Motor neuron (in vitro differentiated cells): ENCODE measurements at regions not wholly inside any gene's neighbourhood (a gene's known extent, or its start where the extent isn't known, plus 50 kb on each side); places are given as distances from the start of the nearest gene placed in this dataset.

Experiments used
- ATAC-seq, 8 experiments: fragments of 200-7000 bp; cut with Tn5 transposase; replicated peaks in 6 of 8; 2 replicates each; pipeline ENCODE4 v1.8.0; 2021; ENCODE audit warnings: mild to moderate bottlenecking in 8 of 8, moderate library complexity in 8 of 8
- H3K27ac ChIP-seq, 2 donors: fragments of 250-450 bp; sonication (Bioruptor Pico); 2 replicates each; pipeline ENCODE4 v1.9.0; 2021; ENCODE audit warnings: antibody characterized with exemption in 2 of 2, mild to moderate bottlenecking in 2 of 2, moderate library complexity in 1 of 2
- H3K4me1 ChIP-seq, 2 donors: fragments of 250-450 bp; sonication (Bioruptor Pico); replicated peaks in 1 of 2; 2 replicates each; pipeline ENCODE4 v1.6.1; 2021; ENCODE audit warnings: antibody characterized with exemption in 2 of 2, mild to moderate bottlenecking in 2 of 2, moderate library complexity in 1 of 2
- H3K4me3 ChIP-seq, 5 donors: fragments of 250-450 bp; sonication (Bioruptor Pico); 2 replicates each; pipeline ENCODE4 v1.9.0; 2021; ENCODE audit warnings: antibody characterized with exemption in 5 of 5, mild to moderate bottlenecking in 5 of 5, moderate library complexity in 4 of 5
- WGBS, 10 experiments: fragments of 450-650 bp; shearing (Covaris generic); methylation state at CpG; one replicate each; pipeline ENCODE4 v1.0.0; 2022; 5-methylcytosine and 5-hydroxymethylcytosine counted together
- in situ Hi-C, 9 experiments: fragments of 400-800 bp; cut with MboI; loops; one replicate each; pipeline ENCODE4 v1.15.0; 2021; ENCODE audit warnings: low sequenced_read_pairs in 9 of 9, low pct_unique_long_range_greater_than_20kb in 2 of 9; ENCODE audit not compliant: unreplicated experiment in 9 of 9

DNA sequence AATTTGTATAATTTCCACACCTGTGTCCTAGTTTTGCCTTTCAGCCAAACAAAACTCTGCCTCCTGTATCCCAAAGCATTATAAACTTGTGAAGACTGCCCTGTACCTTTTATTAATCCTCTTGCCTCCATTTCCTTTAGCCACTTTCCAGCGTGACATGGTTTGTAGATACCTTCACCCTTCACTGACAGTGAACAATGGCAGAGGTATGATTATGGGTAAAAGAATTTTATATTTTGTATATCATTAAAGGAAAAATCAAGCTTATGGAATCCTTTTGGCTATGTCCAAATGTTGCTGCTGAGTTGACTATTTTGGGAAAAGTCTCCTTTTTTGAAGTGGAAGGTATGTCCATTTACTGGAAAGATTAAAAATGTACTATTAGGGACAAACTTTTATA, 251.7 kb downstream of the HNMT start:
- H3K4me3 ChIP-seq, result no peak overlapping the region
- in situ Hi-C loops, result no loop called here
- H3K27ac ChIP-seq, result no peak overlapping the region
- 17 to 100% (median 100%) methylated on average over 1 of the region's 1 CpG; no CpG with 5 or more reads in 3 of the 10 experiments for WGBS, 10 experiments
- H3K4me1 ChIP-seq, result peaks cover 0 to 9% of the 10 kb centered on the region in 2 donors
- no peak for ATAC-seq

GRCh38 chr2:138217975-138218374, 253.7 kb downstream of the HNMT start:
- ATAC-seq, result peak in 1 of 8 experiments; percentile 14
- Histone ChIP-seq H3K27ac (no peak overlapping the region), H3K4me1 (peaks cover 0 to 9% of the 10 kb centered on the region in 2 donors), H3K4me3 (no peak overlapping the region)
- in situ Hi-C loops, result no loop called here

DNA sequence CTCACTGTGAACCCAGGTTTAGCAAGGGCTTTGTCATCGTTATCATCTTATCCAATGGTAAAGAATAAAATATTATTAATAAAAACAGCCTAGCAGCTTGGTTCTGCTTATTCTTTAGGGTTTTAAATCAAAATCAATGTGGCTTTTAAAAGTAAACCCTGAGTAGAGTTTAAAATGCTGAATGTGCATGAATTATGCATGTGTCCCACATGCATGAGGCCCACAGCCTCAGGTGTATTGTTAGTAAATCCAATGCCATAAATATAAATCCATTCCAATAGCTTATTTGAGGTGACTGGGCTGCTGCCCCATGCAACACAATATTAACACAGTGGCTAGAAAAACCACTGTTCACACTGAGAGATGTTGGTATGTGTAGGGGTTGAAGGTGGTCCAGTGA, 254.1 kb downstream of the HNMT start:
- WGBS, 10 experiments, result 67 to 100% (median 100%) methylated on average over 1 of the region's 1 CpG; no CpG with 5 or more reads in 4 of the 10 experiments
- in situ Hi-C loops, result no loop called here
- no peak overlapping the region for H3K4me3 ChIP-seq
- H3K4me1 ChIP-seq, result peaks cover 0 to 9% of the 10 kb centered on the region in 2 donors
- peak in 4 of 8 experiments; percentile 24 to 71 (median 30) for ATAC-seq
- H3K27ac ChIP-seq, result no peak overlapping the region

- Histone ChIP-seq H3K4me1 (peaks cover 0 to 9% of the 10 kb centered on the region in 2 donors), H3K27ac (no peak overlapping the region), H3K4me3 (no peak overlapping the region)
- WGBS, 10 experiments, result 29 to 94% (median 80%) methylated on average over 1 to 5 of the region's 5 CpGs; no CpG with 5 or more reads in 1 of the 10 experiments
- ATAC-seq, result no peak
- in situ Hi-C loops, result no loop called here
Measured at GRCh38 chr2:138219961-138220360, 255.7 kb downstream of the HNMT start.

- no peak for ATAC-seq
- WGBS, 10 experiments, result 79 to 100% (median 97%) methylated on average over 2 to 4 of the region's 4 CpGs; no CpG with 5 or more reads in 2 of the 10 experiments
- in situ Hi-C loops, result no loop called here
- H3K4me3 ChIP-seq, result no peak overlapping the region
- peaks cover 0 to 9% of the 10 kb centered on the region in 2 donors for H3K4me1 ChIP-seq
- H3K27ac ChIP-seq, result no peak overlapping the region
Measured at GRCh38 chr2:138221358-138221757, 257.1 kb downstream of the HNMT start.

DNA sequence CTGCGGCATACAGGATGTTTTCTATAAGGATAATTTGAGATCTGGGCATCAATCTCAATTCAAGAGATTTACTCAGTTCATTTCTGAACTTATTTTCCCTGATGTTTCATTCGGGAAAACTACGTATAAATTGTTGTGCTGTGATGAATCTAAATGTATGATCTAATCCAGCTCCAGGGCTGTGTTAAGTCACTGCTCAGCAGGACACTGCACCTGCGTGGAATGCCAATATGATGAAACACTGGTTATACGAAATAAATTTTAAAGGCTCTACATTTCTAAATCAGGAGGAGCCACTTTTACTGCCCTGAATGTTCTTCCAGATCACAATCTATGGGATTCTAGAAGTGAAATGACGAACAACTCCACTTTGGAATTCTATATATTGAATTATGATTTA, 259.0 kb downstream of the HNMT start:
- Histone ChIP-seq H3K4me1 (peaks cover 0 to 9% of the 10 kb centered on the region in 2 donors), H3K27ac (no peak overlapping the region), H3K4me3 (no peak overlapping the region)
- in situ Hi-C loops, result no loop called here
- no peak for ATAC-seq
- WGBS, 10 experiments, result 63 to 100% (median 86%) methylated on average over 1 to 6 of the region's 6 CpGs

DNA sequence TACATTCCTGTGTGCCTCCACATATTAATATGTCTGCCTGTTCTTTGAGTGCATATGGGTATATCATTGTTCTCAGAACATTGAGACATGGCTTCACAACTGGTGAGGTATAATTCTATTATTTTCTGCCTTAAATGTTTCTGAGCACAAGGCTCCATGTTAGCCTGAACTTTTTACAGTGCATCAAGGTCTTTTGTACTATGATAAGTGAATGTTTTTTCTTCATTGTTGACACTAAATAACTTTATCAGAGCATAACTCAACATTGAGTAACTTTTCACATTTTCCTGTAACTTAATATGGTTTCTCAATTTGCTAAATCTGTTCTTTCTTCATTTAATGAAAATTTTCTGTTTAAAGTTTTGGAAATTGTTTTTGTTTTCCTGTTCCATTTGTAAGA, 262.9 kb downstream of the HNMT start:
- in situ Hi-C loops, result no loop called here
- no peak overlapping the region for H3K27ac ChIP-seq
- H3K4me3 ChIP-seq, result no peak overlapping the region
- ATAC-seq, result no peak
- H3K4me1 ChIP-seq, result no peaks in the 10 kb centered on the region

DNA sequence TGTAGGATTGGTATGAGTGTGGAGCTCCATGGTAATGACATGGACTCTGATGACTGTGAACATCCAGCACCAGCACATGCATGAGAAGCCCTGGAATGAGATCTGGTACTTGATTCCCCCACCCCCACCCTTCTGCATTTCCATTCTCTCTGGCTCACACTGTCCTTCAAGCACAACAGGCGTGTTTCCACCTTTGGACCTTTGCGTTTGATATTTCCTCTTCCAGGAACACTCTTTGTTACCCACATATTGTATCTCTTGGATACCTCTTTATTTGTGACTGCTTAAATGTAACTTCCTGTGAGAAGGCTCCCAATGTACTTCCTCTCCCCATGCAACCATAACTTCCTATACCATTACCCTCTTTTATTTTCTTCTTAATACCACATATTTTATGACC, 263.8 kb downstream of the HNMT start:
- H3K27ac ChIP-seq, result no peak overlapping the region
- no peak for ATAC-seq
- 82 to 100% (median 100%) methylated on average over 1 to 2 of the region's 2 CpGs; no CpG with 5 or more reads in 1 of the 10 experiments for WGBS, 10 experiments
- in situ Hi-C loops, result no loop called here
- H3K4me3 ChIP-seq, result no peak overlapping the region
- H3K4me1 ChIP-seq, result no peaks in the 10 kb centered on the region

DNA sequence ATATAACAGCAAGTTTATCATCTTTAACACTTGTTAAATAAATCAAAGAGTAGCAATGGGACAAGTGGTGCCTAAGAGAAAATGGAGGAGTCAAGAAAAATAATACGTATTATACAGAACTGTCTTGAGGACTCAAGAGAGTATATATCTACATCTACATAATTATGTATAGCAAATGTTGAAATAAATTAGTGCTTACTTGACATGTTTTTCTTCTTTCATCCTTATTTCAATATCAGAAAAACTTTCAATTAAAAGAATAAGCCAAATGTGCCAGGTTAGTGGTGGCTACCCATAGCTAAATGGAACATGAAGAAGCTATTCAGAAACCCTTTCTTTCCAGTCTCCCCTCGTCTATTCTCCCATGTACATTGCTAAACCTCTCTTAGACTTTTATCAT, 267.3 kb upstream of the SPOPL start:
- in situ Hi-C loops, result no loop called here
- Histone ChIP-seq H3K27ac (no peak overlapping the region), H3K4me1 (no peaks in the 10 kb centered on the region), H3K4me3 (no peak overlapping the region)
- no peak for ATAC-seq
- 50 to 100% (median 88%) methylated on average over 1 to 2 of the region's 2 CpGs; no CpG with 5 or more reads in 1 of the 10 experiments for WGBS, 10 experiments

GRCh38 chr2:138235041-138235440, 266.5 kb upstream of the SPOPL start:
- no peak overlapping the region for H3K27ac ChIP-seq
- no peaks in the 10 kb centered on the region for H3K4me1 ChIP-seq
- 73 to 100% (median 95%) methylated on average over 1 to 2 of the region's 2 CpGs for WGBS, 10 experiments
- ATAC-seq, result peak in 1 of 8 experiments; percentile 30
- in situ Hi-C loops, result no loop called here
- no peak overlapping the region for H3K4me3 ChIP-seq

DNA sequence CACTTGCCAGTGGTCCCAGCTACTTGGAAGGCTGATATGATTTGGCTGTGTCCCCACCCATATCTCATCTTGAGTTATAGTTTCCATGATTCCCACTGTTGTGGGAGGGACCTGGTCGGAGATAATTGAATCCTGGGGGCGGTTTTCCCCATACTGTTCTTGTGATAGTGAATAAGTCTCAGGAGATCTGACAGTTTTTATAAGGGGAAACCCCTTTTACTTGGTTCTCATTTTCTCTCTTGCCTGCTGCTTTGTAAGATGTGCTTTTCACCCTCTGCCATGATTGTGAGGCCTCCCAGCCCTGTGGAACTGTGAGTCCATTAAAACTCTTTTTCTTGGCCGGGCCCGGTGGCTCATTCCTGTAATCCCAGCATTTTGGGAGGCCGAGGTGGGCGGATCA, 265.4 kb upstream of the SPOPL start:
- no peak overlapping the region for H3K4me3 ChIP-seq
- no peaks in the 10 kb centered on the region for H3K4me1 ChIP-seq
- no peak for ATAC-seq
- no peak overlapping the region for H3K27ac ChIP-seq
- 31 to 100% (median 91%) methylated on average over 2 to 4 of the region's 6 CpGs; no CpG with 5 or more reads in 4 of the 10 experiments for WGBS, 10 experiments
- in situ Hi-C loops, result no loop called here

- 17 to 83% (median 53%) methylated on average over 1 to 4 of the region's 5 CpGs; no CpG with 5 or more reads in 1 of the 10 experiments for WGBS, 10 experiments
- no peak overlapping the region for H3K4me3 ChIP-seq
- in situ Hi-C loops, result no loop called here
- no peak overlapping the region for H3K27ac ChIP-seq
- no peaks in the 10 kb centered on the region for H3K4me1 ChIP-seq
- ATAC-seq, result no peak
Measured at GRCh38 chr2:138237667-138238384, 263.7 kb upstream of the SPOPL start.

GRCh38 chr2:138238908-138239307, 262.7 kb upstream of the SPOPL start:
- no peak overlapping the region for H3K27ac ChIP-seq
- no peak overlapping the region for H3K4me3 ChIP-seq
- ATAC-seq, result no peak
- in situ Hi-C loops, result no loop called here
- H3K4me1 ChIP-seq, result no peaks in the 10 kb centered on the region

DNA sequence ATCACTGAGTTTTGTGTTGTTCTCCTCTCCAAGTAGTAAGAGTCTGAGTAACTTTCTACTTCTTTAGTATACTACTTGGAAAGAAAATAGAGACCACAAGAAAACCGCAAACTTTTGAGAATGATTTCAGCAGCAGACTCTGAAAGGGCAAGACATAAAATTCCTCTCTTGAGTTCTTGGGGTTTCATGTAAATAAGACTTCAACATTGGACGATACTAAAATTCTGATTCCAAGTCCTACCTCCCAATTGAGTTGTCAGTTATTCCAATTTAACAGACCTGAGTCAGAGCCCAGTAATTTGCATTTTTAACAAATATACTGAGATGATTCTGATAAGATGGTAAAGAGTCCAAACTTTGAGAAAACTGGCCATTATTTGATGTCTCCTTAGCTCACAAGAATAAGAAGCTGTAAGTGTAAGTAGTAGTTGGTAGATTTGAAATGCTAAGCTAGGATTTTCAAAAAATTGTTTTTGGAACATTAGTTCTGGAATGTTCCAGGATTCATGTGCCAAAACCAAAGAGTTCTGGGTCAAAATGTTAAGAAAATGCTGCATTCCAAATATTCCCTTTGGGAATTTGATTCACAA, 261.6 kb upstream of the SPOPL start:
- Histone ChIP-seq H3K27ac (no peak overlapping the region), H3K4me3 (no peak overlapping the region), H3K4me1 (no peaks in the 10 kb centered on the region)
- no peak for ATAC-seq
- WGBS, 10 experiments, result 79 to 100% (median 92%) methylated on average over 1 to 2 of the region's 2 CpGs; no CpG with 5 or more reads in 1 of the 10 experiments
- in situ Hi-C loops, result no loop called here
